HL-60 (cell line): ENCODE measurements at regions not wholly inside any gene's neighbourhood (a gene's known extent, or its start where the extent isn't known, plus 50 kb on each side); places are given as distances from the start of the nearest gene placed in this dataset.

ENCODE experiments used
- DNase-seq, 2 experiments: peaks; one replicate each; pipeline ENCODE4 v3.0.0-alpha.2; 2010 to 2020; ENCODE audit warnings: low read depth in 1 of 2, low spot score in 1 of 2
- H3K27ac ChIP-seq: fragments of 250-450 bp; sonication (Bioruptor Pico); replicated peaks from 2 replicates; pipeline ENCODE4 v1.5.1; 2020; ENCODE audit warnings: mild to moderate bottlenecking, moderate library complexity
- H3K27me3 ChIP-seq: fragments of 250-450 bp; sonication (Bioruptor Pico); 2 replicates; pipeline ENCODE4 v1.5.1; 2021; ENCODE audit warnings: mild to moderate bottlenecking, moderate library complexity; ENCODE audit not compliant: insufficient read depth, poor library complexity, severe bottlenecking
- H3K4me3 ChIP-seq: replicated peaks from 2 replicates; pipeline ENCODE4 v1.5.1; 2011; ENCODE audit warnings: mild to moderate bottlenecking, control low read depth, low read length; ENCODE audit not compliant: insufficient read depth
- GABPA ChIP-seq: IDR thresholded peaks from 2 replicates; pipeline ENCODE4 v1.6.1; 2012; ENCODE audit warnings: low read depth
- POLR2AphosphoS5 ChIP-seq: IDR thresholded peaks from 2 replicates; pipeline ENCODE4 v1.6.1; 2012; ENCODE audit warnings: low read depth
- SPI1 ChIP-seq: IDR thresholded peaks from 2 replicates; pipeline ENCODE4 v1.6.1; 2012; ENCODE audit warnings: low read depth, mild to moderate bottlenecking, borderline replicate concordance
- TF ChIP-seq, protein P1 (sequence below): IDR thresholded peaks from 2 replicates; pipeline ENCODE4 v1.6.1; 2012; ENCODE audit warnings: low read depth; ENCODE audit not compliant: insufficient replicate concordance
- TF ChIP-seq, protein P2 (sequence below): IDR thresholded peaks from one replicate; pipeline ENCODE4 v1.5.1; 2011; ENCODE audit warnings: low read length, control low read depth, inconsistent platforms; ENCODE audit not compliant: insufficient read depth

DNA sequence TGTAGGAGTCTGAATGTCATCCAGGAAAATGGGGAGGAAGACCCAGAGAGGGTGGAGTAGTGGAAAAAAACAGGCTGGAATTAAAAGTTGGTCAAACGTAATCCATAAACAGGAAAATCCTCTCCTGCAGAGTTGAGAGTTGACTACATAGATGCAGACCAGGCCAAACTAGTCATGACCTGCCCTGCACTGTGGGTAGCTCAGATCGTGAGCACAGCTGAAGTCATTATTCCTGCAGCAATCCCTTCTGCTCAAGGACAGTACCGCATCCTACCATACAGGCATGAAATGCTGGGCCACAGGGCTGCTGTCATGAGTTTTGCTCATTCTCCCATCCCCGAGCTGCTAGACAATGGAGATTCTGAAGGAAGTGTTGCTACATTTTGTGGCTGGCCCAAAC lies 352.2 kb downstream of the EN1 start:
- TF ChIP-seq POLR2AphosphoS5 (no peak), GABPA (no peak), SPI1 (no peak)
- TF ChIP-seq, protein P1, sequence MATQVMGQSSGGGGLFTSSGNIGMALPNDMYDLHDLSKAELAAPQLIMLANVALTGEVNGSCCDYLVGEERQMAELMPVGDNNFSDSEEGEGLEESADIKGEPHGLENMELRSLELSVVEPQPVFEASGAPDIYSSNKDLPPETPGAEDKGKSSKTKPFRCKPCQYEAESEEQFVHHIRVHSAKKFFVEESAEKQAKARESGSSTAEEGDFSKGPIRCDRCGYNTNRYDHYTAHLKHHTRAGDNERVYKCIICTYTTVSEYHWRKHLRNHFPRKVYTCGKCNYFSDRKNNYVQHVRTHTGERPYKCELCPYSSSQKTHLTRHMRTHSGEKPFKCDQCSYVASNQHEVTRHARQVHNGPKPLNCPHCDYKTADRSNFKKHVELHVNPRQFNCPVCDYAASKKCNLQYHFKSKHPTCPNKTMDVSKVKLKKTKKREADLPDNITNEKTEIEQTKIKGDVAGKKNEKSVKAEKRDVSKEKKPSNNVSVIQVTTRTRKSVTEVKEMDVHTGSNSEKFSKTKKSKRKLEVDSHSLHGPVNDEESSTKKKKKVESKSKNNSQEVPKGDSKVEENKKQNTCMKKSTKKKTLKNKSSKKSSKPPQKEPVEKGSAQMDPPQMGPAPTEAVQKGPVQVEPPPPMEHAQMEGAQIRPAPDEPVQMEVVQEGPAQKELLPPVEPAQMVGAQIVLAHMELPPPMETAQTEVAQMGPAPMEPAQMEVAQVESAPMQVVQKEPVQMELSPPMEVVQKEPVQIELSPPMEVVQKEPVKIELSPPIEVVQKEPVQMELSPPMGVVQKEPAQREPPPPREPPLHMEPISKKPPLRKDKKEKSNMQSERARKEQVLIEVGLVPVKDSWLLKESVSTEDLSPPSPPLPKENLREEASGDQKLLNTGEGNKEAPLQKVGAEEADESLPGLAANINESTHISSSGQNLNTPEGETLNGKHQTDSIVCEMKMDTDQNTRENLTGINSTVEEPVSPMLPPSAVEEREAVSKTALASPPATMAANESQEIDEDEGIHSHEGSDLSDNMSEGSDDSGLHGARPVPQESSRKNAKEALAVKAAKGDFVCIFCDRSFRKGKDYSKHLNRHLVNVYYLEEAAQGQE = no peak
- TF ChIP-seq, protein P2, sequence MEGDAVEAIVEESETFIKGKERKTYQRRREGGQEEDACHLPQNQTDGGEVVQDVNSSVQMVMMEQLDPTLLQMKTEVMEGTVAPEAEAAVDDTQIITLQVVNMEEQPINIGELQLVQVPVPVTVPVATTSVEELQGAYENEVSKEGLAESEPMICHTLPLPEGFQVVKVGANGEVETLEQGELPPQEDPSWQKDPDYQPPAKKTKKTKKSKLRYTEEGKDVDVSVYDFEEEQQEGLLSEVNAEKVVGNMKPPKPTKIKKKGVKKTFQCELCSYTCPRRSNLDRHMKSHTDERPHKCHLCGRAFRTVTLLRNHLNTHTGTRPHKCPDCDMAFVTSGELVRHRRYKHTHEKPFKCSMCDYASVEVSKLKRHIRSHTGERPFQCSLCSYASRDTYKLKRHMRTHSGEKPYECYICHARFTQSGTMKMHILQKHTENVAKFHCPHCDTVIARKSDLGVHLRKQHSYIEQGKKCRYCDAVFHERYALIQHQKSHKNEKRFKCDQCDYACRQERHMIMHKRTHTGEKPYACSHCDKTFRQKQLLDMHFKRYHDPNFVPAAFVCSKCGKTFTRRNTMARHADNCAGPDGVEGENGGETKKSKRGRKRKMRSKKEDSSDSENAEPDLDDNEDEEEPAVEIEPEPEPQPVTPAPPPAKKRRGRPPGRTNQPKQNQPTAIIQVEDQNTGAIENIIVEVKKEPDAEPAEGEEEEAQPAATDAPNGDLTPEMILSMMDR = no peak
- Histone ChIP-seq H3K27ac (no peak overlapping the region), H3K4me3 (no peak overlapping the region), H3K27me3 (no peaks in the 10 kb centered on the region)
- no peak for DNase-seq

DNA sequence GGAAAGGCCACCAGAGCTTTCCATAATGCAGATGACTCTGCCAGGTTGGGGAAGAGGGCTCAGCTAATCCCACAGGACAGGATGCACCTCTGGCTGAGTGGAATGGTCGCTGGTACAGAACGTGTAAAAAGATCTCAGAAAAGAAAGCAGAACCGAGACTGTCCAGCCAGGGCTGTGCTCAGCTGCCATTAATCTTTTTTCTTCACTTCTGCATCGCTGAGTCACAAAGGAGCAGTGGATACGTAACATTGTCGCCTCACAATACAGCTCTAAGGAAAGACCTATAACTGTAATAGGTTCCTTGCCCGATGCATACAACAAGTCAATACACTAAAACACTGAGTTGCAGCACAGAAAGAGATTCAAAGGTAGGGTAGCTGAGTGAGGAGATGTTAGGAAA lies 354.2 kb downstream of the EN1 start:
- no peak for DNase-seq
- no peak overlapping the region for H3K4me3 ChIP-seq
- TF ChIP-seq GABPA (no peak), SPI1 (no peak), POLR2AphosphoS5 (no peak)
- TF ChIP-seq, protein P1 = no peak
- TF ChIP-seq, protein P2 = no peak
- no peaks in the 10 kb centered on the region for H3K27me3 ChIP-seq
- H3K27ac ChIP-seq = no peak overlapping the region

DNA sequence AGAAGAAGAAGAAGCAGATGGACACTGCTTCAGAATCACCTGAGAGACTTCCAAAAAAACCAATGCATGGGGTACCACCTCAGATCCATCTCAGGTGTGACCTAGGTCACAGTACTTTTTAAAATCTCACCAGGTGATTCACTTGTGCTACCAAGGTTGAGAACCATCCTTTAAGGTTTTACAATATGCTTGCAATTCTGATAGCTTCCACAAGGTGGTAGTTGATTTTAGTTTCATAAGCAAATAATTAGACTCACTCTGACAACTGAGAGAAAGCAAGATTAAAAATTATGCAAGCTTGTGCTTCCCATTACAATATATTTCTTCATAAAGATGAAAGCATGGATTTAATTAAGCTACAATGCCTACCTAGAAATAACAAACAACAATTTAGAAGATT lies 355.1 kb downstream of the EN1 start:
- Histone ChIP-seq H3K27ac (no peak overlapping the region), H3K27me3 (no peaks in the 10 kb centered on the region), H3K4me3 (no peak overlapping the region)
- TF ChIP-seq GABPA (no peak), POLR2AphosphoS5 (no peak), SPI1 (no peak)
- TF ChIP-seq, protein P2 = peak; percentile 19
- TF ChIP-seq, protein P1 = no peak
- peak in 1 of 2 experiments; percentile 4 for DNase-seq
